NCI-H1105 treated with DMSO at 0.1 percent for 48 hours (cell line): ENCODE measurements at regions not wholly inside any gene's neighbourhood (a gene's known extent, or its start where the extent isn't known, plus 50 kb on each side); places are given as distances from the start of the nearest gene placed in this dataset.

ENCODE experiments used
- DNase-seq: peaks from one replicate; lab custom pipeline; 2025; lab: John Stamatoyannopoulos, UW

DNA sequence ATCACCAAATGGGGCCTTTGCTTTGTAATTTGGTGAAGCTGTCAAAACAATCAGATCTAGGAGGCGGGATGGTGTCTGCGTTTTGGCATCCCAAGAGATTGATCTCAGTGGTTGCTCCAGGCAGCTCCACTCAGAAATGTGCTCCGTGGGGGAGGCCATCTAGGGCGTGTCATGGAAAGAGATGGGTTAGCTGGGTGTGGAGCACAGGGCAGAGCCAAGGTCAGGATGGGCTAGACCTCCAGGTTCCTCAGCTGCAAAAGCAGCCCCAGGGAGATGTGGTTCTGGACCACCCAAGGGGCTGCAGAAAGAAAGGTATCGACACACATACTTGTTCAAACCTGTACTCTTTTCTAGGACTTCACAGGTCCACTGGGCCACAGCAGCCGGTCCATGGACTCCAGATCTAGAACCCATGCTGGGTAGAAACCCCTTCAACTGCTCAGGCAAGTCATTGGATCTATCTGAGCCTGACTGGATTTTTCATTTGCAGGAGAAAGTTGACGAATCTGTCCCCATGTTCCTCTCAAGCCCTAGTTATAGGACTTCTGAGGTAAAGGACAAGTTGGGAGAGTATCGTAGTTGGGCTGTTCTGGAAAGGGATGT, 270.2 kb upstream of the RPL38 start:
- DNase-seq: no peak

DNA sequence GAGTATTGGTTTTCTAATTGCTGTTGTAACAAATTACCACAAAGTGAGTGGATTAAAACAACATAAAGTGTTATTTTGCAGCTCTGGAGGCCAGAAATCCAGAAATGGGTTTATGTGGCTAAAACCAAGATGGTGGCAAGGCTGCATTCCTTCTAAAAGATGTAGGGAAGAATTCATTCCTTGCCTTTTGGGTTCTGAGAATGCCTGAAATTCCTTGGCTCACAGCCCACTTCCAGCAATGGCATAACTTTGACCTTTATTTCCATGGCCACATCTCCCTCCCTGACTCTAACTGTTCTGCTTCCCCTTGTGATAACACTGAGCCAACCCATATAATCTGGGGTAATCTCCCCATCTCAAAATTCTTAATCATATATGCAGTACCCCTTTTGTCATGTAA, 269.6 kb upstream of the RPL38 start:
- no peak for DNase-seq

DNA sequence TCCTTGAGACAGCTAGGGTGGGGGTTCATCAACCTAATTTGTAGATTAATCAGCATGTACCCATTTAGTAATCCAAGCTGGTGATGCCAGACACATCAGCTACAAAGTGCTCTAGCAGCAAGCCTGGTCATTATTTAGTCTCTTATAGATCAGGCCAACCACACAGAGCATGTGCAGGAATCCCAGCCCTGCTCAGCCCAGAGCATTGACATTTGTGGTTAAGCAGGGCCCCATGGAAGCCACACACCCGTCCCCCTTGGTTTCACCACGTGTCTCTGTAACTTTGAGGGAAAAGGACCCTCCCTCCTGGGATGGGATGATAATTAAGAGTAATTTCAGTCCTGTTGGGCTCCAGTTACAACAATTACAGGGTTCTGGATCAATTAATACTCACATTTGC, 268.8 kb upstream of the RPL38 start:
- no peak for DNase-seq

DNA sequence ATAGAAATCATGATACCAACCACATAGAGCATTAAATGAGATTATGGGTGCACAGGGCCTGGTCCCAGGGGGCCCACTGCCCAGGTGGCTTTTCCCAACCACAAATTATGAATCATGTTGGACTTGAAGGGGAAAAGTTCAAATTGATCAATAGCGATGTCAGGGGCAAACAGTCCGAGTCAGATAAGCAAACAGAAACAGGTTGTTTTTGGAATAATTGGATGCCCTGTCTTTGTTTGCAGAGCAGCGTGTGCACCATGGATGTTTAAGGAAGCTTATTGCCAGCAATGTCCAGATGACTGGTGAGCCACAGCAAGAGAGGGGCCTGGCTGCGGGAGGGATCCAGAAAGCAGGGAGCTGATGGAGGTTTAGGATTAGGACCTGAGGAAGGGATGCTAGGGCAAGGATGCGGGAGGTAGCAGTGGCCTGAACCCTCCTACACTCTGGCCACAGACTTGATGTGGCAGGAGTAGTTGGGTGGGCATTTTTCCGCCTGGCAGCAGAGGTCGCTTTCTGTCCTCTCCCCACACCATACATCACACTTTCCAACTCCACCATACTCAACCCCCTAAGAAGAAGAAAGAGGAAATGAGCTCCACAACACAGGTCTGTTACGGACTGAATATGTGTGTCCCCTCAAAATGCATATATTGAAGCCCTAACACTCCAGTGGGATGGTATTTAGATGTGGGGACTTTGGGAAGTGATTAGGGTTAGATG, 266.4 kb upstream of the RPL38 start:
- DNase-seq: no peak

DNA sequence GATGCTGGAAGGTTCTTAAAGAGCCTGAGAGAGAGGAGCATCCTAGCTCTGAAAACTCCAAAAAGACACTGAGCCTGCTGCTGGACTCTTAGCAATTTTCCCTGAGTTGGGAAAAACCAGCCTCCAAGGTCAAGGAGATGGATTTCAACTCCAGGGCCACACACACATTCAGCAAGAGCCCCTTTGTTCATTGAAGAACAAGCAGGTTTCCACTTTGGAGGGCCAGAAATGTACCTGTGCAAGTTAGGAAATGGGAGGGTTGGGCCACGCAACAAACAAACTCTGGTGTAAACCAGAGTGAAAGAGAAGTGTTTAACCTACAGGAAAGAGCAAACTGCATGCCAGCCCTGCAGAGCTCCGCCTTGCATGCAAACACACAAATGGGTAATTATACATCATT, 264.8 kb upstream of the RPL38 start:
- no peak for DNase-seq

DNA sequence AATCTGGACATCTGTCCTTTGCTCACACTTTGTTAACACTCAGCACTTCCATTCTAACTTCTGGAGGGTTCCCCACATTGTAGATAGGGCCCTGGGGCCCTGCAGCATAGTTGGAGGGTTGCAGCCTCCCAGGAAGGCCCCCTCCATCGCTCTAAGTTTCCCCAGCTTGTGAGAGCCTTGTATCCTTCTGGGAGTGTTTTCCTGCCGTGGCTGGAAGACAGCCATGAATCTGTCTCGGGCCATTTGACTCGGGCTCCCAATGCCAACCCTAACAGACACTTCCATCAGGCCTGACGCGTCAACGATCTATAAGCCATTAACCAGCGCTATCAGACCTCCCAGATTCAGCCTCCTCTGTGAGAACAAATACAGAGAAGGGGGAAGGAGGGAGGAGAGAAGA, 263.7 kb upstream of the RPL38 start:
- DNase-seq: peak; percentile 6

DNA sequence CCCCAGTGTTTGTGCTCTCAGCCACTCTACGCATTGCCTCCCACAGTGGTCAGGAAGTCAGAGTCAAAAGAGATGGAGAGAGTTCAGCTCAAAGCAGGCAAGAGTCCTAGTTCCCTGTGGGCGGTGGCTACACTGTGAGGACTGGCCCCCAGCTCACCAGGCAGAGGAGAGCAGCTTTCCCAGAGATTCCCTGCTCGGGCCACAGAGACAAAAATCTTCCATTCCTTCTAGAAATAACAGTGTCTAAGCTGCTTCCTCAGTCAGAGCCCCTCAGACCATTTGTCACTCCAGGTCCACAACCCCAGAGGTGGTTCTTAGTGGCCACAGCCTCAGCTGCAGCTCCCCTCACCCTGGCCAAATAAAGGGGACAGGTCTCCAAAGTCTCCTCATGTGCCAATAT, 263.0 kb upstream of the RPL38 start:
- DNase-seq: no peak

DNA sequence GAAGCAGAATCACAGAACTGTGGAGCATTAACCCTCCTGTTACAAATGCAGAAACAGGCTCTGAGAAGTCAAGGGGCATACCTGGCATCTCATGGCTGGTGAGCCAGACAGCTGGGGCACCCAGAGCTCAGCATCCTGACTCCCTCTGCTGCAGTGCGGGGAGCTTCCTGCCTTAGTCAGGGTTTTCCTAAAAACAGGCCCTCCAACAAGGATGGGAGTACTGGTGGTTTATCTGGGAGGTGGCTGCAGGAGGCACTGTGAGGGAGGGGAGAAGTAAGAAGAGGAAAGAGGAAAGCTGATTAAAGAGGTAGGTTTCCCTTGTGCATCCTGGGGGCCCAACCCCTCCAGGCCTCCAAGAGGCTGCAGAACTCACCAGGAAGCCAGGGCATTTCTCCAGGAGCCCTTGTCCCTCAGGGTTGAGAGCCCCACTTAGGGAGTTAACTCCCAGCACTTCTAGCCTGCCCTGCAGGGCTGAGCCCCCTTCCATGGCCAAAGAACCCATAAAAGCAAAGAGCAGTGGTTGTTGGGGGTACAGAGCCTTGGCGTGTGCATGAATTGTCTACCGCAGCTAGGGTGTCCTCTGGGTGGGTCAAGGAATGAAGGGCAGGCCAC, 261.5 kb upstream of the RPL38 start:
- DNase-seq: no peak

DNA sequence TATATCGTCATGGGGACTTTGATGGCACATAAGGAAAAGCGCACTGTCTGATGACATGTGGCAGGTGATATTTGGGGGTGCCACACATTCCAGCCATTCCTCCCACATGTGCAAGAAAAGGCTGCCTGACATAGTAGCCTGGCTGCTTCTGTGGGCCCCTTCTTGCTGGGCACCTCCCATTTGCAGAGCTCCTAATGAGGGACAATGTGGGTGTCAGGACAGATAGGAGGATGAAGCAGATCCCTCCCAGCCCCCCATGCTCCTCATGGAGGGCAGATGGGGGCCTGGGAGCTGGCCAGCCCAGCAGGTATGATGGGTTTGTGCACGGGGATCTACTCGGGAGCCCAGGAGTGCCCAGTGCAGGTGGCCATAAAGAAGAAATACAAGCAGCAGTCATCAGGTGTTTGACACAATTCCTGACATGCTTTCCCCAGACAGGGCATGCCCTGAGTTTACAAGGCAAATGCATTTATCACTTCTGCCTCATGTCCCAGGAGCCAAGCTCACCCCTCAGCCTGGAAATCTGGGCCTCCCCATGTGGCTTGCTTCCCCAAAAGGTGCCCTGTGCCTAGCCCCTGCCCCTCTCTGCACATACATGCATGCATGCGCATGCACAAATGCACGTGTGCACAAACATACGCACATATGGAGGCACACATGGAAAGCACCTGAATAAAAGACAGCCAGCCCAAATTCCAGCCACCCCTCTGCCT, 260.6 kb upstream of the RPL38 start:
- DNase-seq: no peak

DNA sequence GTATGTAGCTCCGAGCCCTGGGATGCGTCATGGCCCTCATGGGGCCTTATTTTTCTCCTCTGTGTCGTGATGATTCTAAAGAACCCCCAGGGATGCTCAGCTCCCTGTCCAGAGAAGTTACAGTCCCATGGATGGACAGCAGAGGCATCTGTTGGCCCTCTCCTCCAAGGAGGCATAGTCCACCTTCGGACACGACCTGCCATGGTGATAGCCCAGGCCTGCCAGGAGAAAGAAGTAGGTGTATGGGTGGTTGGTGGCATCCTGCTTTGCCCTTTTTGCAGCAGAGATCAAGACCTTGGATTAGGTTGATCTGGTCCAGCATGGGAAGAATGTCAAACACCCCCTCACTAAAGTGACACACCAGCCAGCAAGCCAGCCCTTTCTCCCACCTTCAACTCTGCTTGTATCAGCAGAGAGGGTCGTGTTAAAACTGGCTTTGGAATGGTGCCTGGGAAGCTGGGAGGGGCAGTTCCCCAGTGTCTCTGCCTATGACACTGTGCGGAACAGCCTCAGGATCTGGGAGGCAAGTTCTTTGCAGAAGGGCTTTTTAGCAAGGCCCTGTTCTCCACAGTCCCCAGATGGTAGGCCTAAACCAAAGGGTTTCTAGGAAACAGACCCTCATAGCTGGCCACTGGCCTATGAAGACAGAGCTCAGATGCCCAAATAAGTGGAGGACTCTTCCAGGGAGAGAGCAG, 259.9 kb upstream of the RPL38 start:
- no peak for DNase-seq

DNA sequence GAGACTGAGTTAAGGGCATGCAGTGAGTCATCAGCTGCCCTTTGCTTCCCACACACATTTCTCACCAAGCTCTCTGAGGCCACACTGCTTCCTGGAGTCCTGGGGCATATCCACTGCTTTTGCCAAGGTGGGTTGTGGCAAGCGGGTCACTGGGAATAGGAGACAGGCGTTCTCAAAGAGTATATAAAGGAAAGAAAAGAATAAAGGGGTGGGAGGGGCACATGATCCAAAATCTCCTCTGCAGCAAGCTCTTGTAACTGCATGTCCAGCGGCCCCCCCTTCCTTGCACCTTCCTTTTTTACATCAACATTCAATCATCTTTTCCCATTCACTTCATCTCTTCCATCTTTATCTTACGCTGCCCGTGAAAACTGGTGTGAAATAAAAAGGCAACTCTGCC, 259.1 kb upstream of the RPL38 start:
- no peak for DNase-seq

DNA sequence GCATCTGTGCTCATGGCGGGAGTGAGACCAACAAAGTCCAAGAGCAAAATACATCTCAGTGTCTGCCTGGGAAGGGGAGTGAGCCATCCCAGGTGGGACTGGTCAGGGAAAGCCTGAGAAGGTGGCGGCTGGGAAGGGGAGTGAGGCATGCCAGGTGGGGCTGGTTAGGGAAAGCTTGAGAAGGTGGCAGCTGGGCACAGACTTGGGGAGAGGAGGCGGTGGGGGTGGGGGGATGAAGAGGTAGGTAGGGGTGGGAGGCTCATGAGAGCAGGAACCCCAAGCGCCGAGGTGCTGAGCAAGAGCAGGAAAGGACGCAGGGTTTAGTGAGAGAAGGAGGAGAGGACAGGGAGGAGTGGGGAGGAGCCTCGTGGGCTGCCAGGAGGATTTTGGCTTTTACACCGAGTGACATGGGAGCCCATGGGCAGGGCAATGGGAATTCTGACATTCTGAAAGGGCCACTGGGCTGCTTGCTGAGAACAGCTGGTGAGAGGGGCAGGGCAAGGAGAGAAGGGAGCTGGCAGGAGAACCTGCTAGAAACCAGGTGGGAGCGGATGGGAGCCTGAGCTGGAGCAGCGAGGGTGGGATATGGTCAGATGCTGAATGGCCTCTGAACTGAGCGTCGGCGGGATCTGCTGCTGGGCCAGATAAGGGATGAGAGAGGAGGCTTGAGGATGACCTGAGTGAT, 256.1 kb upstream of the RPL38 start:
- no peak for DNase-seq

DNA sequence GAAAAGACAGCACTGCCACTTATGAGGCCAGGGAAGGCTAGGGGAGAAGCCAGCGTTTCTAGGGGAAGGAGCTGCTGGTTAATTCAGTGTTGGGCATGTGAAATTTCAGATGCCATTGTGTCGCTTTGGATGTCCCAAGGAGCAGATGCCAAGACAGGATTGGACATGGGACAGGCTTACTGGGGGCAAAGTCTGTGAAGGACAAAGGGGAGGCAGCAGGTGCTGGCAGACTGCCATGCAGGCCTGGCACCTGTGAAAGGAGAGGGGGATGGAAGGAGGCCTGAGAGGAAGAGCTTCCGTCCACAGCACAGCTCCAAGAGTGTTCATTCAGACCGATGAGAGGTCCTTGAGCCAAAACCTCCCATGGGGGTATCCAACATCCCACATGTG, 255.5 kb upstream of the RPL38 start:
- peak; percentile 5 for DNase-seq

DNA sequence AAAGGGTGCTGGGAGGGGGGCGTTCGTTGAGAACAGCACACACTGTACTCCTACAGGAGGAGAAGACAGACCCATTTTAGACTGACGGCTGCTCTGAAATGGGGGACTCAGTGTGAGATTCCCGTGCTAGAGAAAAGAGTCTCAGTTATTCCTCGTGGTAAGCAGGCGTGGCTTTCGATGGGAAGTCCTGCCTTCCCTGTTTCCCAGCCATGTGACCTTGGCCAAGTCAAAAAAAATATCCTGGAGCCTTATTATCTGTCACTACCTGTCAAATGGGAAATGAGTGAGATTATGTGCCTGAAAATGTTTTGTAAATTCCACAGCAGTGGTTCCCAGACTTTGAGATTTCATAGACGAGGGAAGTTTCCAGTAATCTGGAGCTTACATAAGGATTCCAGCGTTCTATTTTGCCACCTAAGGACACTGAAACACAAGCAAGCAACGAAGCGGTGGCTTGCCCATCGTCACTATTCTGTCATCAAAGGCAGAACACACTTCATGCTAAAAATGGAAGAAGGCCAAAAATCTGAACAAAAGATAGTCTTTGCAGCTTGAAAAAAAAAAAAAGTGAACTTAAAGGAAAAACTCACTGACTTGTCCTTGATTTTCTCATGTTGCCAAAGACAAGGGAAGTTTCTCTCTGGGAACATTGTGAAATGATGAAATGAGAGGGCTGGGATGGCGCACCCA, 253.4 kb upstream of the RPL38 start:
- no peak for DNase-seq

DNA sequence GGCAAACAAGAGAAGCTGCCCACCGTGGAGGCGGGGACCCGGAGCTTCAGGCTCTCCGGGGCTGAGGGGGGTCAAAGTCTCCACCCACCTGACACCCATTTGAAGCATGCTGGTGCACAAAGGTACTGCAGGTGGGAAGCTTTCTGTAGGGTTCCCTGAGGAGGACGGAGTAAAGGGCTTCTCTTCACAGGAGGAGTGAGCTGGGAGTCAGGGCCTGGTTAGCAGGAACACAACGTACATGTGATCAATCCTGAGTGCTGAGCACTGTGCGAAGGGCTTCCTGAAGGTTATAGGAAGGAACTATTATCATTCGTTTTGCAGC, 252.9 kb upstream of the RPL38 start:
- no peak for DNase-seq

DNA sequence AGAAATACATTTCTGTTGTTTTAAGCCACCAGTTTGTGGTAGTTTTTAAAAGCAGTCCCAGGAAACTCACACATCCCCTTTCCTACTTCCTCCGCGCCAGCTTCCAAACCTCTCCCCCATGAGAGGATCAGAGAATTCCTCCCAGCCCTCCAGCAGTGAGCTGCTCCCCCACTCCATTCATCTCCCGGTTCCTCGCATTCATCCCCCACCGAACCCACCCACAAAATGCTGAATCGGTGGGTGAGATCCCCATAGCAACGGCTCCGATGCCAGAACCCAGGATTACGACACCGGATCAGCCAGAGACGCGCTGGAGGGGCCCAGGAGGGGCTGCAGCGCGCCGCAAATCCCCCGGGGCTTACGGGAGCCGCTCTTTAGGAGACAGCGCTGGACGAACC, 251.4 kb upstream of the RPL38 start:
- no peak for DNase-seq

DNA sequence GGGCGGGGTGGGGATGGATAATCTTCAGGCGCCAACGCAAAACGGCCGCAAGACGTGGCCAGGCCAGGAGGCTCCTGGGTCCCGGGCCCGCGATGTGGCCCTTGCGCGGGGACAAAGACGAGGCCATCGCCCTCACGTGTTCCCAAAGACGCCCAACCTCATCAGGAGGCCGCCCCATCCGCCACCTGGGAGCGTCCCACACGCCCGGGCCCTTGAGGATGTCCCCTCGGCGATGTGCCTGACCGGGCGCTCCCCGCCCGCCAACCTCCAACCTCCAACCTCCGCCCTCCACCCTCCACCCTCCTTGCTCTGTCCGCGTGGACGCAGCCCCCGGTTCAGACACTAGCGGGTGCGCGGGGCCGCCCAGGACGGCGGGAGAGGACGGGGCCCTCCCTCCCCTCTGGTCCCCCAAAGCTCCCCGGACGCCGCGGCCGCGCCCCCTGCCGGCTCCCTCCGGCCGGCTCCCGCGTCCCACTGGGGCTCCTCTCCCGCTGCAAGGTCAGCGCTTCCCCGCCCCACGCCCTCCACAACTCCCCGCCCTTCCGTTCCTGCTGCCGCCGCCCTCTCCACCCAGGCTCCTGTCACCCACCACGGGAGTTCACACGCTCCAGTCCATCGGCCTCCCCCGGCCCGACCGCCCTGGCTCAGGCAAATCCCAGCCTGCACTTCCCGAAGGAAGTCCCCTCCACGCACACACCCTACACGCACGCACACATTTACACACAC, 250.8 kb upstream of the RPL38 start:
- no peak for DNase-seq

DNA sequence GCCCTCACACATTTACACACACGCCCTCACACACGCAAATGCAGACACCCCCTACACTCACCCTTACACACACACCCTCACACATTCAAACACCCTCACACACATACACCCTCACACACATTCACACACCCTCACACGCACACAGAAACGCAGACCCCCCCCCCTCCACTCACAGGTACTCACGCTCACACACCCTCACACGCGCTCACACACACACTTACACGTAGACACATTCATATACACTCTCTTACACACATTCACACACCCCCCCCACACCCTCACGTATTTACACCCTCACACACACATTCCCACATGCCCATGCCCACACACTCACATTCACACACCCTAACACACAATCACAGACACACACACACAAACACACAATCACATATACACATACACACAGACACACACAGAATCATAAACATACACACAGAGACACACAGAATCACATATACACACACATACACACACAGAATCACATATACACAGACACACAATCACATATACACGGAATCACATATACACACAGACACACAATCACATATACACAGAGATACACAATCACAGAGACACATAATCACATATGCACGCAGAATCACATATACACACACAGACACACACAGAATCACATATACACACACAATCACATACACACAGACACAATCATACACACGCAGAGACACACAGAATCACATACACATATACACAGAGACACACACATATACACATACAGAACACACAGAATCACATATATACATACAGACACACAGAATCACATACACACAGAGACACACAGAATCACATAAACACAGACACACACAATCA, 250.1 kb upstream of the RPL38 start:
- DNase-seq: no peak

DNA sequence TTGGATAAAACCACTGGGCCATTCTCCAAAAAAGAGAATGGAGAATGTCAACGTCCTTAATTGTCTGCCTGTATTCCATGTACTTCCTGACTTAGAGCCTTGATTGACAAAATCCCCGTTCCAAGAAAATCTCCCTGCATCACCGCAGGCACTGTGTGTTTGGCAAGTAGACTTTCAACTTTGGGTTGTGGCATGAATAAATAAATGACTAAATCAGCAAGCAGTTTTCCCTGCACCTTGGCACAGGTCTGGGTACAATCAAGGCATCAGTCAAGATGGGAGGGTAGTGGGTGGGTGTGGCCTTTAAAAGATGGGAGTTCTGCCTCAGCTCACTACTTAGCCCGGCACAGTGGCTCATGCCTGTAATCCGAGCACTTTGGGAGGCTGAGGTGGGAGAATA, 248.5 kb upstream of the RPL38 start:
- DNase-seq: no peak

DNA sequence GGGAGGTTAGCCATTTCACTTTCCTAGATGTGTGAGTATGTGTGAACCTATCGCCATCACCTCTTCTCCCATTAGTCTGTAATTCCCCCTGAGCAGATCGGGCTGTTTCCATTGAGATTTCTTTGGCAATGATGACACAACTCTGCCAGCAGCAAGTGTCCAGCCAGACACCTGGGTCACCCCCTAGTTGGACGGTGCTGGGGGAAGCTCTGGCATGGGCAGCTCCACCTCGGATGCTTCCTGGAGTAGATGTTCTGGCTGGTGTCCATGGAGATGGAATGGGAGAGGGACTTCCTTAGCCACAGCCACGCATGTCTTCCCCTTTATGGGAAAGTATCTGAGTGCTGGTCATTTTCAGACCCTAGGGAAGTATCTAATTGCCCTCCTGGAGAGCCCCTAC, 247.9 kb upstream of the RPL38 start:
- DNase-seq: no peak
